ENCODE measurements at regions not wholly inside any gene's neighbourhood (a gene's known extent, or its start where the extent isn't known, plus 50 kb on each side); places are given as distances from the start of the nearest gene placed in this dataset.
A peak's percentile ranks its signal among the peaks of the same experiment; 100 is the strongest.

DNA sequence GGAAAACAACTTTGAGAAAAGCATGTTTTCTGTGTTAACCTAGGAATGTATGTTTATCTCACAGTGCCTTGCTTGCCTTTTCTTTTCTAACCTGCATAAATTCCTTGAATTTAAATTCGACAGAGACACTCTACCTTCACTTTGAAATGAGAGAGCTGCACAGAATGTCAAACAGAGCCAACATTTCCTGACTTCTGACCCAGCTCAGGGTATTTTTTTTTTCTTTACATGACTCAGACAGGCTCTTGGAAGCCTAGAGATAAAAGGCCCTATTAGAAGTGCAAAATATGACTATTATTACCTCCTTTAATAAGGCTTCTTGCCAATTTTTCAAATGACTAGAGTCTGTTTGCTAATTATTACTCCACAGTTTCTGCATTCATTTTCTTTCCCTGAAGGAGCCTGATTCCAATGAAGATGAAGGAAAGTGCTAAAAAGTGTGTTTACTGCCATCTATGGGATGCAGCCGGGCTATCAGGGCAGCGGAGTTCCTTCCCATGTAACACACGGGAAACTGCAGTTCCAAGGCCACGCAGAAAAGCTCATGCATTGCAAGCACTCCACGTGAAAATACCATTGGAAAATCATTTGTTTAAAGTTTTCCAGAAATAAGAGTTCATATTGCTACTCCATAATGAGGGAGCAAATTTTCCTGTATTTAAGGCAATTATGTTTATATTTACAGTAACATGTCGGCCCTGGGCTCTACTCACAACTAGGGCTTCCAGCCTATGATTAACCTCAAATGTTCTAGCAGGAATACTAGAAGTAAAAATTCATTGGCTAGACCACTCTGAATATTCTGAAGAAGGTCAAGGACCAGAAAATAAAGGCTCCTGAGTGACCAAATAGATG is 485.6 kb downstream of the ZSWIM6 start:
- ATAC-seq, result no peak
- Mint-ChIP-seq H3K27me3 (peaks cover 7 to 28% of the 10 kb centered on the region in 2 donors), H3K4me1 (ENCODE audit: low read depth in 2 of 2) (peaks cover 2 to 3% of the 10 kb centered on the region in 2 donors), H3K9me3 (peaks cover 2% of the 10 kb centered on the region), H3K4me3 (no peak overlapping the region), H3K36me3 (no peaks in the 10 kb centered on the region), H3K27ac (no peak overlapping the region)
- no peak for DNase-seq (ENCODE audit: low spot score)

DNA sequence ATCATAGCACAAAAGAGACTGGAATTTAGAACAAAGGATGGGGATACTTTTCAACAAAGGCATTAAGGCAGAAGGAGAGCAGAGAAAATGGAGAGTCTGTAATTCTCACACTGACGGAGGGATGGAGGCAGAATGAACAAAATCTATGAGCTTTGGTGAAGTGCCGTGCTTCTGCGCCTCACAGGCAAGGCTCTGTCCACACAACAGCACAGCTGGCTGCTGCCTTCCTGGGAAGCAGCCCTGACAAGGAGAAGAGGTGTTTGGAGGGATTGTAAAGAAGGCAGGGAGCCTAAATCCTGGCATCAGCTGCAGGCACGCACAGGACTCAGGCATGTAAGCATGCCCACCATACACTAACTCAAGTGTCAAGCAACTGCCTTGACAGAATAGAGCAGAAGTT is 485.2 kb upstream of the KIF2A start:
- H3K9me3 Mint-ChIP-seq, result peaks cover 8% of the 10 kb centered on the region
- no peak for DNase-seq (ENCODE audit: low spot score)
- peaks cover 10 to 20% of the 10 kb centered on the region in 2 donors for H3K27me3 Mint-ChIP-seq
- H3K27ac Mint-ChIP-seq, result no peak overlapping the region
- ATAC-seq, result no peak
- H3K4me1 Mint-ChIP-seq (ENCODE audit: low read depth in 2 of 2), result peaks cover 3 to 5% of the 10 kb centered on the region in 2 donors
- no peaks in the 10 kb centered on the region for H3K36me3 Mint-ChIP-seq
- H3K4me3 Mint-ChIP-seq, result no peak overlapping the region

GRCh38 chr5:61821561-61821960 is 484.4 kb upstream of the KIF2A start:
- Mint-ChIP-seq H3K4me1 (ENCODE audit: low read depth in 2 of 2) (peaks cover 3 to 5% of the 10 kb centered on the region in 2 donors), H3K4me3 (no peak overlapping the region), H3K27me3 (peaks cover 7 to 15% of the 10 kb centered on the region in 2 donors), H3K36me3 (no peaks in the 10 kb centered on the region), H3K9me3 (peaks cover 8% of the 10 kb centered on the region), H3K27ac (no peak overlapping the region)
- no peak for ATAC-seq
- DNase-seq (ENCODE audit: low spot score), result no peak

- Mint-ChIP-seq H3K27me3 (peaks cover 7 to 15% of the 10 kb centered on the region in 2 donors), H3K4me3 (no peak overlapping the region), H3K27ac (no peak overlapping the region), H3K36me3 (no peaks in the 10 kb centered on the region), H3K4me1 (ENCODE audit: low read depth in 2 of 2) (peaks cover 3 to 5% of the 10 kb centered on the region in 2 donors), H3K9me3 (peaks cover 8% of the 10 kb centered on the region)
- no peak for DNase-seq (ENCODE audit: low spot score)
- peak; percentile 40 to 45 for ATAC-seq
These were observed 483.4 kb upstream of the KIF2A start for GRCh38 chr5:61822584-61822983.

- Mint-ChIP-seq H3K36me3 (no peaks in the 10 kb centered on the region), H3K4me1 (ENCODE audit: low read depth in 2 of 2) (peaks cover 3 to 5% of the 10 kb centered on the region in 2 donors), H3K4me3 (no peak overlapping the region), H3K9me3 (peaks cover 8% of the 10 kb centered on the region), H3K27ac (no peak overlapping the region), H3K27me3 (peaks cover 7 to 15% of the 10 kb centered on the region in 2 donors)
- ATAC-seq (no peak), DNase-seq (ENCODE audit: low spot score) (no peak)
These were observed 482.9 kb upstream of the KIF2A start for GRCh38 chr5:61823065-61823464.

- no peak for ATAC-seq
- Mint-ChIP-seq H3K9me3 (peaks cover 8% of the 10 kb centered on the region), H3K27me3 (peaks cover 7 to 15% of the 10 kb centered on the region in 2 donors), H3K36me3 (no peaks in the 10 kb centered on the region), H3K4me3 (no peak overlapping the region), H3K4me1 (ENCODE audit: low read depth in 2 of 2) (peaks cover 3 to 5% of the 10 kb centered on the region in 2 donors), H3K27ac (no peak overlapping the region)
- DNase-seq (ENCODE audit: low spot score), result no peak
These were observed 482.2 kb upstream of the KIF2A start for GRCh38 chr5:61823781-61824180.

GRCh38 chr5:61824396-61824795 is 481.6 kb upstream of the KIF2A start:
- H3K27me3 Mint-ChIP-seq, result peaks cover 10 to 11% of the 10 kb centered on the region in 2 donors

DNA sequence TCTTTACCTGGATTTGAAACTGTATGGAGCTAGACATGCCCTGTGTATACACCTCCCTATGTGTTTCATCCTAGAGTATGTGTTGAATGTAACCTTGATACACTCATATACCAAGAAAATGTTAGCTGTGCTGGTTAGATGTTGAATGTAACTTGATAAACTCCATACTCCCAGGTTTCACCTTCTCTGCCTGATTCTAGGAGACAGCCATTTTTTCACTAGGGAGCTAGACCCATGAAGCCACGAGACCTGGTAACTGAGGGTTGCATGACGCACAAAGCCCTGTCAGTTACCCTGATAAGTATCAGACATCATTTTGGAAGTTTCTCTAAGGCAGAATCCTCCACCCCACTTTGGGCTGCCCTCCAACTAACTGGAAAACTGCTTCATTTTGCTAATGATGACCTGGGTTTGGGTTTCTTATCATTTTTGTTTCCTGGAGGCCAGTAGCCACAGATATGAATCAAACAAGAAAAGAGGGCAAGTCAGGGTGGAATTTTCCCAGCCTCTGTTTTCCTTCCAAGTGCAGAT is 478.5 kb upstream of the KIF2A start:
- Mint-ChIP-seq H3K4me3 (no peak overlapping the region), H3K9me3 (peaks cover 9% of the 10 kb centered on the region), H3K36me3 (no peaks in the 10 kb centered on the region), H3K27me3 (peaks cover 0 to 8% of the 10 kb centered on the region in 2 donors), H3K27ac (no peak overlapping the region), H3K4me1 (ENCODE audit: low read depth in 2 of 2) (peaks cover 0 to 5% of the 10 kb centered on the region in 2 donors)
- DNase-seq (ENCODE audit: low spot score) (no peak), ATAC-seq (no peak)

More at GRCh38 chr5:61824396-61824795, 481.6 kb upstream of the KIF2A start:
- Mint-ChIP-seq H3K27ac (no peak overlapping the region), H3K9me3 (peaks cover 12% of the 10 kb centered on the region), H3K4me1 (ENCODE audit: low read depth in 2 of 2) (peaks cover 3 to 5% of the 10 kb centered on the region in 2 donors), H3K4me3 (no peak overlapping the region), H3K36me3 (no peaks in the 10 kb centered on the region)
- ATAC-seq, result no peak
- no peak for DNase-seq (ENCODE audit: low spot score)

DNA sequence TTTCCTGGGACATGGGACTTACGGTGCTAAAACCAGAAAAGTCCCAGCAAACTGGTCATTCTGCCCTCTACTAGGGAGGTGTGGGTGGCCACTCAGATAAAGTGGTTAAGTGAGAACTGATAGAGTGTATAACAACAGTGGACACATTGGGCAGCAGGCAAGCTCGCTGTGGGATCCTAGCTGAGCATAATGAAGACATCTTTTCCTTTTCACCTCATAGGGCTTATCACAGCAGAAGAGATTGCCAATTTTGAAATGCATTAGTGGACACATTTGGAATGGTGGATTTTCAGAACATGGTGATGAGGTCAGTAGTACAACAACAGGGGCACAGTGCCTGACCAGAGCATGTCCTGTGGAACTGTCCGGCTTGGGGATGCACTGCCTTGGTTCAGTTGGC is 477.1 kb upstream of the KIF2A start:
- Mint-ChIP-seq H3K27me3 (peaks cover 0 to 3% of the 10 kb centered on the region in 2 donors), H3K36me3 (no peaks in the 10 kb centered on the region), H3K27ac (no peak overlapping the region), H3K4me1 (ENCODE audit: low read depth in 2 of 2) (no peaks in the 10 kb centered on the region), H3K9me3 (peaks cover 4% of the 10 kb centered on the region), H3K4me3 (no peak overlapping the region)
- DNase-seq (ENCODE audit: low spot score) (no peak), ATAC-seq (no peak)

GRCh38 chr5:61831736-61832135 is 474.3 kb upstream of the KIF2A start:
- no peaks in the 10 kb centered on the region for H3K36me3 Mint-ChIP-seq
- H3K9me3 Mint-ChIP-seq, result peaks cover 12% of the 10 kb centered on the region
- no peak overlapping the region for H3K27ac Mint-ChIP-seq
- H3K27me3 Mint-ChIP-seq, result peaks cover 3 to 10% of the 10 kb centered on the region in 2 donors
- no peaks in the 10 kb centered on the region for H3K4me1 Mint-ChIP-seq (ENCODE audit: low read depth in 2 of 2)
- ATAC-seq (peak in 1 of 2 donors; percentile 24), DNase-seq (ENCODE audit: low spot score) (no peak)
- H3K4me3 Mint-ChIP-seq, result no peak overlapping the region

DNA sequence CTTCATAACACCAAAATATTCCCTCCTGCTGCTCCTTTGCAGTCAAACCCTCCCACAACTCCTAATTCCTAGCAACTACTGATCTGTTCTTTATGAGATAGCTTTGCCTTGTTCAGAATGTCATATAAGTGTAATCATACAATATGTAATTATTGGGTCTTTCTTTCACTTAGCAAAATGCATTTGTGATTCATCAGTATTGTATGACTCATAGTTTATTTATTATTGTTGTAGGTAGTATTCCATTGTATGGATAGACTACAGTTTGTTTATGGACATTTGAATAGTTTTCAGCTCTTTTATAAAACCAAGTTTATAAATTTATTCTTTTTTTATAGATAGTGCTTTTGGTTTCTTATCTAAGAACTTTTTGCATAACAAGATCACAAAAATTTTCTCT is 468.2 kb upstream of the KIF2A start:
- H3K4me3 Mint-ChIP-seq, result no peak overlapping the region
- H3K27ac Mint-ChIP-seq, result no peak overlapping the region
- ATAC-seq, result no peak
- H3K9me3 Mint-ChIP-seq, result peaks cover 11% of the 10 kb centered on the region
- H3K36me3 Mint-ChIP-seq, result no peaks in the 10 kb centered on the region
- DNase-seq (ENCODE audit: low spot score), result no peak
- H3K4me1 Mint-ChIP-seq (ENCODE audit: low read depth in 2 of 2), result no peaks in the 10 kb centered on the region
- peaks cover 0 to 10% of the 10 kb centered on the region in 2 donors for H3K27me3 Mint-ChIP-seq

DNA sequence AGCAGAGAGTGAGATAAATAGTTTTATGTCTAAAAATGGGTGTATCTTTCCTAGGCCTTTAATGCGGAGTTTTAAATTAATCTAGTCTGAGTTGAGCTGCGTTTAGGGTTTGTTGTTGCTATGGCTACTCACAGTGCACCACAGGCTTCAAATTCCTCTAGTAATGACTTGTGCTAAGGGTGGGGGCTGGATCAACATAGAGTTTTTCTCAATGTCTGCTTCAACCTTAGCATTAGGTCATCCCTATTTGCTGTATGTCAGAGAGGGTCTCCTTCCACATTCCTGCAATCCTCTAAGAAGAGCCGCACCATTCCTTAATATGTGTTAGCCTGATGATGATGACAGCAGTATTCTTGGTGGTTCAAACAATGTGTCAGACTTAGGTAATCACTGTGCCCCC is 465.6 kb upstream of the KIF2A start:
- no peak for ATAC-seq
- H3K4me1 Mint-ChIP-seq (ENCODE audit: low read depth in 2 of 2), result no peaks in the 10 kb centered on the region
- no peak overlapping the region for H3K27ac Mint-ChIP-seq

GRCh38 chr5:61842840-61843239 is 463.2 kb upstream of the KIF2A start:
- Mint-ChIP-seq H3K27ac (no peak overlapping the region), H3K36me3 (no peaks in the 10 kb centered on the region), H3K4me3 (no peak overlapping the region), H3K27me3 (no peaks in the 10 kb centered on the region), H3K9me3 (peaks cover 13% of the 10 kb centered on the region), H3K4me1 (ENCODE audit: low read depth in 2 of 2) (no peaks in the 10 kb centered on the region)
- no peak for ATAC-seq
- DNase-seq (ENCODE audit: low spot score), result no peak

More for the DNA sequence above, 465.6 kb upstream of the KIF2A start:
- H3K9me3 Mint-ChIP-seq, result peaks cover 7% of the 10 kb centered on the region
- H3K27me3 Mint-ChIP-seq, result no peaks in the 10 kb centered on the region
- no peaks in the 10 kb centered on the region for H3K36me3 Mint-ChIP-seq
- H3K4me3 Mint-ChIP-seq, result no peak overlapping the region
- no peak for DNase-seq (ENCODE audit: low spot score)

DNA sequence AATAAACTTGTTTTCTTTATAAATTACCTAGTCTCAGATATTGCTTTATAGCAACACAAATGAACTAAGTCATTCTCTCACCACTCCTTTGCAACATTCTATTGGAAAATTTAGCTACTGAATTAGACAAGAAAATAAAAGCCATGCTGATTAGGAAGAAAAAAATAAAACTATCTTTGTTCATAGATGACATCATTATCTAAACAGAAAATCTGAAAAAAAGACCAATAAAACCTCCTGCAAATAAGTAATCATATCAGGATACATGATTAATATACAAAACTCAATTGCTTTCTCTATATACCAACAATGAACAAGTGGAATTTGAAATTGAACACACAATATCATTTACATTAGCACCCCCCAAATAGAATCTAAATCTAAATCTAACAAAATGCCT is 455.3 kb upstream of the KIF2A start:
- Mint-ChIP-seq H3K4me1 (ENCODE audit: low read depth in 2 of 2) (no peaks in the 10 kb centered on the region), H3K27ac (no peak overlapping the region), H3K27me3 (no peaks in the 10 kb centered on the region), H3K4me3 (no peak overlapping the region), H3K9me3 (peaks cover 14% of the 10 kb centered on the region), H3K36me3 (no peaks in the 10 kb centered on the region)
- DNase-seq (ENCODE audit: low spot score) (no peak), ATAC-seq (no peak)
